IPS-18a (cell line): ENCODE measurements at regions not wholly inside any gene's neighbourhood (a gene's known extent, or its start where the extent isn't known, plus 50 kb on each side); places are given as distances from the start of the nearest gene placed in this dataset.
"Not testable (repeated sequence)": the region's sequence is repeated elsewhere in the genome, so short reads cannot be mapped to it uniquely, and the experiment has no call there.

ENCODE experiments used
- H3K27ac ChIP-seq: one replicate; pipeline ENCODE4 v1.5.1; 2013; ENCODE audit warnings: low read length
- H3K27me3 ChIP-seq: one replicate; pipeline ENCODE4 v1.6.1; 2013; ENCODE audit warnings: mild to moderate bottlenecking, low read length; ENCODE audit not compliant: control insufficient read depth, insufficient read depth
- H3K36me3 ChIP-seq: one replicate; pipeline ENCODE4 v1.6.1; 2013; ENCODE audit warnings: low read depth, low read length; ENCODE audit not compliant: control insufficient read depth
- H3K4me1 ChIP-seq: one replicate; pipeline ENCODE4 v1.6.1; 2013; ENCODE audit warnings: low read depth, low read length; ENCODE audit not compliant: control insufficient read depth
- H3K4me3 ChIP-seq: one replicate; pipeline ENCODE4 v1.5.1; 2013; ENCODE audit warnings: low read length
- H3K9ac ChIP-seq: one replicate; pipeline ENCODE4 v1.6.1; 2013; ENCODE audit warnings: mild to moderate bottlenecking, low read length, moderate library complexity
- H3K9me3 ChIP-seq: one replicate; pipeline ENCODE4 v1.6.1; 2013; ENCODE audit warnings: low read depth, low read length; ENCODE audit not compliant: control insufficient read depth

DNA sequence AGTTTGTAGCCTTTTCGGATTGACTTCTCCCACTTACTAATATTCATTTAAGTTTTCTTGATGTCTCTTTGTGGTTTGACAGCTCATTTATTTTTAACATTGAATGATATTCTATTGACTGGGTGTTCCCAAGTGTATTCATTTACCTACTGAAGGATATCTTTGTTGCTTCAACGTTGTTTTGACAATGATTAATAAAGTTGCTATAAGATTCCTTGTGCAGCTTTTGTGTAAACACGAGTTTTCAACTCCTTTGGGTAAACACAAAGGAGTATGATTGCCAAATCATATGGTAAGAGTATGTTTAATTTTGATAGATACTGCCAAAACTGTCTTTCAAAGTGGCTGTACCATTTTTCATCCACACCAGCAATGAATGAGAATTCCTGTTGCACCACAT is 1200.9 kb downstream of the DSC3 start:
- Histone ChIP-seq H3K9me3 (no peaks in the 10 kb centered on the region), H3K27ac (no peak overlapping the region)

DNA sequence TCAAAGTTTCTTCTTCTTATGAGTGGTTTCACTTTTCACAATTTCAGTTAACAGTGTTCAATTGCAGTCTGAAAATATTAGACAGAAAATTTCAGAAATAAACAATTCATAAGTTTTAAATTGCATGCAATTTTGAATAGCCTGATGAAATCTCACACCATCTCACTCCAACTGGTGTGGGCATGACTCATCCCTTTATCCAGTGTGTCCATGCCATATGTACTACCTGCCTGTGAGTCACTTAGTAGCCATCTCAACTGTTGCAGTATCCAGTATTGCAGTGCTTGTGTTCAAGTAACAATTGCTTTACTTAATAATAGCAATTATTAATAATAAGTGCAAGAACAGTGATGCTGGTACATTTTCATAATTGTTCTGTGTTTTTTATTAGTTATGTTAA is 1202.5 kb downstream of the DSC3 start:
- Histone ChIP-seq H3K9ac (no peak overlapping the region), H3K9me3 (no peaks in the 10 kb centered on the region), H3K36me3 (no peaks in the 10 kb centered on the region), H3K27ac (no peak overlapping the region), H3K4me3 (no peak overlapping the region), H3K27me3 (no peaks in the 10 kb centered on the region), H3K4me1 (peaks cover 4% of the 10 kb centered on the region)

More for the DNA sequence above, 1200.9 kb downstream of the DSC3 start:
- H3K36me3 ChIP-seq: no peaks in the 10 kb centered on the region
- H3K9ac ChIP-seq: no peak overlapping the region
- H3K27me3 ChIP-seq: no peaks in the 10 kb centered on the region
- no peak overlapping the region for H3K4me3 ChIP-seq
- no peaks in the 10 kb centered on the region for H3K4me1 ChIP-seq

DNA sequence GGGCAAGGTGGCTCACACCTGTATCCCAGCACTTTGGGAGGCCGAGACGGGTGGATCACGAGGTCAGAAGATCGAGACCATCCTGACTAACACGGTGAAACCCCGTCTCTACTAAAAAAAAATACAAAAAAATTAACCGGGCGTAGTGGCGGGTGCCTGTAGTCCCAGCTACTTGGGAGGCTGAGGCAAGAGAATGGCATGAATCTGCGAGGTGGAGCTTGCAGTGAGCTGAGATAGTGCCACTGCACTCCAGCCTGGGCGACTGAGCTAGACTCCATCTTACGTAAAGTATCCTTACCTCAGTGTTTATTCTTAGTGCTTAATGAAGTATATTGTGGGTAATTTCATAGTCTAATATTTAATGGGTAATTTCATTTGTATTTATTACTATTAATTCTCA is 1203.6 kb downstream of the DSC3 start:
- not testable (repeated sequence) for H3K9me3 ChIP-seq, H3K9ac ChIP-seq, H3K27ac ChIP-seq, H3K36me3 ChIP-seq, H3K4me3 ChIP-seq, H3K27me3 ChIP-seq, H3K4me1 ChIP-seq

DNA sequence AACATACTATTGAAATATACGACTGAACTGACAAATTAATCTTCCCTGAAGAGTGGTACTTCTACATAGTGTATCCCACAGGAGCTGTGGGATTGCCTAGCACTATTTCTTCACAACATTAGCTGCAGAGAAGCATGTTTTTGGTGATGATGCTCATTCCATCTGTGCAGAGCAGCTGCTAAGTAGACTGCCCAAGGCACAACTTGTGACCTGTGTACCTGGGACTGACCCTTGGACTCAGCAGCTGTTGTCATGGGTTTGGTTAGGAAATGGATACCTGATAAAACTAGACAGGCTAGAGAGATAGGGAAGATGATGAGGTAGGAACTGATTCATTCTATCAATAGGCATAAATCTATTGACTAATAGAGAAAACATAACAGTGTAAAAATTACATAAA is 1204.0 kb downstream of the DSC3 start:
- Histone ChIP-seq H3K4me3 (no peak overlapping the region), H3K27ac (no peak overlapping the region), H3K9ac (no peak overlapping the region), H3K36me3 (no peaks in the 10 kb centered on the region), H3K9me3 (no peaks in the 10 kb centered on the region), H3K4me1 (peaks cover 4% of the 10 kb centered on the region), H3K27me3 (no peaks in the 10 kb centered on the region)

DNA sequence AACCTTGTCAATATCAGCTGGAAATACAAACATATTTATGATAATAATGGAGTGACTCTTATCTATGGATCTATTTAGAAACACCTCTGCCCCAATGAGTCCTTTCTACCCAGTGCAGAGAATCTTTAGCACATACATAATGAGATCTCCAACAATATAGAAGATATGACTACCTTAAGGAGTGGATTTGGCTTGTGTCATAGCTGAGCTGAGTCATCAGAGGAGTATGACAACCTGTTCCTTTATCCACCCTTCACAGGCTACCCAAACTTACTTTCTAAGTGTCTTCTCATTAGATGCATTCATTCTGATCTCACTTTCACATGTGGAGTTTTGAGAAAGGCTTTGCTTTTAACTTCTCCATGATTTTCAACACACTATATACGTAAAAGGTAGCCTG is 1218.9 kb downstream of the DSC3 start:
- Histone ChIP-seq H3K9me3 (no peaks in the 10 kb centered on the region), H3K9ac (no peak overlapping the region), H3K4me3 (no peak overlapping the region), H3K27ac (no peak overlapping the region), H3K27me3 (no peaks in the 10 kb centered on the region), H3K36me3 (no peaks in the 10 kb centered on the region), H3K4me1 (no peaks in the 10 kb centered on the region)

DNA sequence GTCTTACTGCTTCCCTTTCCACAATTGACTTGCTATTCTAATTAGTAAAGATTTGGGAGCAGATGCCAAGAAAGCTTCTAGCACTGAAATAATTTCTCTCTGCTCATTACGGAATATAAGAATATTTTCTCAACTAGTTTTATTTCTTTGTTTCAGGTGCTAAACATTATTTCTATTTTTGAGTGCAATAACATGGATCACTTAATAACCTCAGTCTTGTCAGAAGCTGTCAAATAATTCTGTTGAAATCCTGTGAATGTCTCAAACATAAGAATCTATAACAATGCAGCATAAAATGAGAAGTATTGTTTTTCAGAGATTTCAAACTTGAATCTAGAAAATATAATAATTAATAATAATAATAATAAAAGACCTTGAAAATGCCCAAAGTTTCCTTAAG is 1221.0 kb downstream of the DSC3 start:
- Histone ChIP-seq H3K9me3 (no peaks in the 10 kb centered on the region), H3K4me1 (no peaks in the 10 kb centered on the region), H3K27ac (no peak overlapping the region), H3K36me3 (no peaks in the 10 kb centered on the region), H3K4me3 (no peak overlapping the region), H3K9ac (no peak overlapping the region), H3K27me3 (no peaks in the 10 kb centered on the region)

DNA sequence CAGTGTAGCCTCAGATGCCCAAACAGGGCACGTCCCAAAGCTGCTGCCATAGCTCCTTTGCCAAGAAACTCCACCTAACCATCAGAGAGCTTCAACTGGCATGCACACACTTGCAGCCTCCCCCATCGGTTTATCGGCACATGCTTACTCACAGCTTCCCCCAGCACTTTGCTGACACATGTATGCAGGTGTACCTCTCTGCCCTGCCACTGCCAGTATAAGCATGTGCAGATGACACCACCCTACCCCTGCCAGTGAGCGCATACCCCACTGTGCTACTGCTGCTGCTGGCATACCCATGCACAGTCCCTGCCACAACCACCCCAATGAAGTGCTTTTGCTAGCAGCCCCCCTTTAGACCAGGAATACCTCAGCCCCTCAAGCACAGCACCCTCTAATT is 1231.0 kb downstream of the DSC3 start:
- H3K4me1 ChIP-seq: no peaks in the 10 kb centered on the region
- H3K4me3 ChIP-seq: no peak overlapping the region
- no peak overlapping the region for H3K27ac ChIP-seq
- no peaks in the 10 kb centered on the region for H3K36me3 ChIP-seq
- no peak overlapping the region for H3K9ac ChIP-seq
- H3K27me3 ChIP-seq: no peaks in the 10 kb centered on the region
- H3K9me3 ChIP-seq: no peaks in the 10 kb centered on the region

DNA sequence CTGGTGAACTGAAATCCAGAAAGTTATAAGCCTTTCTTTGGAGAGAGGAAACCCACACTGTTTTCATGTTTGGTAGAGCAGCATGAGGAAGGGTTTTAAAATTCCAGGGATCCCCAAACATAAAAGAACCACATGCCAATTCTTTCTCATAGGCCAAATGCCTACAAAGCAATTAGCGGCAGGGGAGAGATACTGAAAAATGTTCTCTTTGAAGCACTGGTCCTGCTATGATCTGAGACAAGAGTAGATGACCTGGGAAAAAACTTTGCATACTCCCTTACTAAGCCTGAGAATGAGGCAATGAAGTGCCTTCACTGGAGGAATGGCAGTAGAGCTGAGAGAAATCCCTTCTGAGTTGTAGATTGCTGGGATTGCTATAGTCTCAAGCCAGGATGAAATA is 1261.7 kb downstream of the DSC3 start:
- no peaks in the 10 kb centered on the region for H3K27me3 ChIP-seq
- no peaks in the 10 kb centered on the region for H3K36me3 ChIP-seq
- H3K9ac ChIP-seq: no peak overlapping the region
- H3K4me1 ChIP-seq: peaks cover 11% of the 10 kb centered on the region
- no peak overlapping the region for H3K4me3 ChIP-seq
- no peak overlapping the region for H3K27ac ChIP-seq
- no peaks in the 10 kb centered on the region for H3K9me3 ChIP-seq

DNA sequence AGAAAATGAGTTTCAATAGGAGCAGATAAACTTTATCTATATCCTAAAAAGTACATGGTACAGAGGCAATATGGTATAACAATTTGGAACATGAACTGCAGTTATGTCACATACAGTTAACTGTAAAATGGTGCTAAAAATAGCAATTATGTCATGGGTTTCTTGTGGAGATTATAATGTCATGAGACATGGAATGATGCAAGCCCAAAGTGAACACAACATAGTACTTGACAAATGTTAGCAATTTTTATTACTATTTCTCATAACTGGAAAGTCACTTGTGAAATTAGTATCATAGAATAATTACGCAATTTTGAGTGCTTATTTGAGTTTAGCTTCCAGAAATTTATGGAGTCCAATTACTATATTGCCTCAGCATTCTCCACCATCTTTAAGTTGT is 1263.4 kb downstream of the DSC3 start:
- H3K9me3 ChIP-seq: no peaks in the 10 kb centered on the region
- H3K27ac ChIP-seq: no peak overlapping the region
- no peak overlapping the region for H3K4me3 ChIP-seq
- H3K4me1 ChIP-seq: peaks cover 11% of the 10 kb centered on the region
- H3K36me3 ChIP-seq: no peaks in the 10 kb centered on the region
- no peak overlapping the region for H3K9ac ChIP-seq
- H3K27me3 ChIP-seq: no peaks in the 10 kb centered on the region

DNA sequence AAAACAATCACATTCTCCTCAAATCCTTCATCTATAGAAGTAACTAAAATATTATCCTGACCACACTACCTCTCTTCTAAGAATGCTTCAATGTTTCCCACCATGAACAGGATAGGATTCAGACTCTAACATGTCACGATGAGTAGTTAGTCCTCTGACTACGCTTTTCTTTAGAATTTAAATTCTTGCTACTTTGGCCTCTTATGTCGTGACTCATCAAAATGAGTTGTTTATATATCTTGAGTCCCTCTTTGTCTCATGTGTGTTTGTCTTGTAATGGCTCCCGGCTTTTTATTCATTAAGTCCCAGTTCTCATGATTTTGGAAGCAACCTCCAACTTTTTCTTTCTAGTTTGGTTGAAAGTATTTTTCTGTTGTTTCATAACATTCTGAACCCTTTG is 1289.2 kb downstream of the DSC3 start:
- Histone ChIP-seq H3K9me3 (no peaks in the 10 kb centered on the region), H3K4me1 (no peaks in the 10 kb centered on the region), H3K27ac (no peak overlapping the region), H3K36me3 (no peaks in the 10 kb centered on the region), H3K4me3 (no peak overlapping the region), H3K27me3 (no peaks in the 10 kb centered on the region), H3K9ac (no peak overlapping the region)

DNA sequence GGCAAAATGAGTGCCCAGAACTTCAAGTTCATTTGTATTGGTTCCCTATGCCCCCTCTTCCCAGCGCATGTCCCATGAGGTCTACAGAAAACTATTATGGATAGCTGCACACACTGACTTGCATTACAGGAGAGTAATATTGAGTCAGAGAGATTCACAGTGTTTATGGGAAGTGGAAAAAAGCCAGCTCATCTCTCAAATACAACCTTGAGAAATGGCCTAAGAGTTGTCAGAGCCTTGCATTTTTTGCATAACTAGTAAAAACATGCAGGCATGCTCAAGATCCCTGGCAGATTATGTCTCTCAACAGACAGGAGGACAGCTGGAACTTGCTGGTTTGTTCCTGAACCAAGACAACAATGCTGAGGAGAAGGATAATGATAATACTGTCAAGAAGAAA is 1292.8 kb downstream of the DSC3 start:
- no peaks in the 10 kb centered on the region for H3K27me3 ChIP-seq
- H3K4me1 ChIP-seq: no peaks in the 10 kb centered on the region
- no peaks in the 10 kb centered on the region for H3K36me3 ChIP-seq
- no peak overlapping the region for H3K4me3 ChIP-seq
- no peaks in the 10 kb centered on the region for H3K9me3 ChIP-seq
- H3K27ac ChIP-seq: no peak overlapping the region
- H3K9ac ChIP-seq: no peak overlapping the region

DNA sequence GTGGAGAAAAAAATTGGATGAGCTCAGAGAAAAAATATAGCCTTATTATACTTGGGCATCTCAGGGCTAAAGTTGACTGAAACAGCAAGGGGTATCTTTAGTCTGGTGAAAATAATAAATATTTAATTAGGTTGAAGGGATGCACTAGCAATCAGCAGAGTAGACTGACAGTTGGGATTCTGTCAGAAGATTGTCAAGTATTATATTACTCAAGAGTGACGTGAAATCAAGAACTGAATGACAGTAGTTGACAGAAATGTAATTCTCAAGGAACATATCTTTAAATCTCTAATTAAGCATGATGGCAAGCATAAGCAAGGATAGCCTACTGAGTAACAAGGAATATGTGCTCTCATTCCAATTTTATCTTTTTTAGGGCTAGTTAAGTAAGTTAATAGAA is 1301.1 kb downstream of the DSC3 start:
- Histone ChIP-seq H3K4me3 (no peak overlapping the region), H3K9ac (no peak overlapping the region), H3K4me1 (no peaks in the 10 kb centered on the region), H3K27me3 (no peaks in the 10 kb centered on the region), H3K27ac (no peak overlapping the region), H3K36me3 (no peaks in the 10 kb centered on the region), H3K9me3 (no peaks in the 10 kb centered on the region)

DNA sequence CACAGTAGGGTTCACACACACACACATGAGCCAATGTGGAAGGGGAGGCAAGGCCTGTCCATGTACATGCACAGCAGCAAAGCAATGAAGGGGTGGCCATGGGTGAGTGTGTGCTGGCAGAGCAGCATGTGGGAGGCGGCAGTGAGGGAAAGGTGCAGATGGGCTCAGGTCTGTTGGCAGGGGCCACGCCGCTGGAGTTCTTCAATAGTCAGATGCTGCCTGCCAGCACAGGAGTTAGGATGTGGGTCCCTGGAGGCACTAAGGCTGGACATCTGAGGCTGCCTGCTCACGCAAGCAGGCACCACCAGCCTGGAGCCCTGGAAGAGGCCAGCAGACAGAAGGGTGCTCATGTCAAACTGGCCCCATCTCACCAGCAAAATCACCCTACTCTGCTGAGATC is 1304.9 kb downstream of the DSC3 start:
- Histone ChIP-seq H3K36me3 (no peaks in the 10 kb centered on the region), H3K4me3 (no peak overlapping the region), H3K27ac (no peak overlapping the region), H3K27me3 (no peaks in the 10 kb centered on the region), H3K4me1 (no peaks in the 10 kb centered on the region), H3K9me3 (no peaks in the 10 kb centered on the region), H3K9ac (no peak overlapping the region)
